ENCODE measurements at regions not wholly inside any gene's neighbourhood (a gene's known extent, or its start where the extent isn't known, plus 50 kb on each side); places are given as distances from the start of the nearest gene placed in this dataset.

- TF ChIP-seq, protein P1, sequence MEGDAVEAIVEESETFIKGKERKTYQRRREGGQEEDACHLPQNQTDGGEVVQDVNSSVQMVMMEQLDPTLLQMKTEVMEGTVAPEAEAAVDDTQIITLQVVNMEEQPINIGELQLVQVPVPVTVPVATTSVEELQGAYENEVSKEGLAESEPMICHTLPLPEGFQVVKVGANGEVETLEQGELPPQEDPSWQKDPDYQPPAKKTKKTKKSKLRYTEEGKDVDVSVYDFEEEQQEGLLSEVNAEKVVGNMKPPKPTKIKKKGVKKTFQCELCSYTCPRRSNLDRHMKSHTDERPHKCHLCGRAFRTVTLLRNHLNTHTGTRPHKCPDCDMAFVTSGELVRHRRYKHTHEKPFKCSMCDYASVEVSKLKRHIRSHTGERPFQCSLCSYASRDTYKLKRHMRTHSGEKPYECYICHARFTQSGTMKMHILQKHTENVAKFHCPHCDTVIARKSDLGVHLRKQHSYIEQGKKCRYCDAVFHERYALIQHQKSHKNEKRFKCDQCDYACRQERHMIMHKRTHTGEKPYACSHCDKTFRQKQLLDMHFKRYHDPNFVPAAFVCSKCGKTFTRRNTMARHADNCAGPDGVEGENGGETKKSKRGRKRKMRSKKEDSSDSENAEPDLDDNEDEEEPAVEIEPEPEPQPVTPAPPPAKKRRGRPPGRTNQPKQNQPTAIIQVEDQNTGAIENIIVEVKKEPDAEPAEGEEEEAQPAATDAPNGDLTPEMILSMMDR (IDR thresholded peaks at IDR 0.05) = no peak
- H3K9me3 ChIP-seq = peaks cover 0 to 2% of the 10 kb centered on the region in 2 donors
- no peak overlapping the region for H3K27ac ChIP-seq
- no peaks in the 10 kb centered on the region for H3K4me1 ChIP-seq
- H3K27me3 ChIP-seq = no peaks in the 10 kb centered on the region
- intact Hi-C loops (cut with DNase I) = no loop called here
- H3K36me3 ChIP-seq = no peaks in the 10 kb centered on the region
- ATAC-seq = no peak
- DNase-seq = no peak
- no peak overlapping the region for H3K4me3 ChIP-seq
These were observed 464.9 kb upstream of the NWD2 start for GRCh38 chr4:36779601-36780000.

DNA sequence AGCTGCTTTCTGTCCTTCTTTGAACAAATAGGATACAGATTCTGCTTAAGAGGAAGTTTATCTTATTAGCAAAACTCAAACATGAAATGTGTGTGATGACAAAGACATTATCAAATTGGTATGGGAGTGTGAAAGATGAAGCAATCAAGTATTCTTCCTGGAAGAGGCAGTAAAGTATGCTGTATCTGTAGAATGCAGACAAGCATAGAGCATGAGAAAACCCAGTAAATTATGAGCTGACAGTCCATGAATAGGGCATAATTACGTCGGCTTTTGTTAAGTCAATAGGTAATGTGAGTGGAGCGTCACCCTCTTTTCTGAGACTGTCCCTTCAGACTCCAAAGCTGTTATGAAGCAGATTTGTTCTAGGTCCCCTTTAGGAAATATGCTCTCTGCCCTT lies 458.6 kb upstream of the NWD2 start:
- Histone ChIP-seq H3K27ac (no peak overlapping the region), H3K9me3 (no peaks in the 10 kb centered on the region), H3K27me3 (no peaks in the 10 kb centered on the region), H3K36me3 (no peaks in the 10 kb centered on the region), H3K4me1 (no peaks in the 10 kb centered on the region), H3K4me3 (no peak overlapping the region)
- TF ChIP-seq, protein P1 (IDR thresholded peaks at IDR 0.05) = no peak
- no peak for DNase-seq
- intact Hi-C loops (cut with DNase I) = no loop called here
- ATAC-seq = no peak

DNA sequence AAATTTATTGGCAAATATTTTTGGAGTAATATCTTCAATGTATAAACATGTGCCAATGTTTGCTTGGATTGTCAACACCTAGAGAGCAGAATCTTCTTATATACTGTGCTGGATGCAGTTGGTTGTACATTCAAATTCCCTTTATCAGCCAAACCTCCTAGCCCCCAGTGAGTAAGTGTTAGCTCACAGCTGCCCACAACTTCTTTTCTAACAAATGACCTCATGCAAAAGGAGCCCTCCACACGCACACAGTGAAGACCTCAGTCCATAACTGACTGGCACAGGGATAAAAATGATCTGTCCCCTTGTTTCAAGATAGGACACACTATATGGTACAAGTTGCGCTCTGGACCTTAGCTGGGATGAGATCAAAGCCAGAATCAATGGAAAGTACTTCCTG lies 458.0 kb upstream of the NWD2 start:
- TF ChIP-seq, protein P1 (IDR thresholded peaks at IDR 0.05) = no peak
- Histone ChIP-seq H3K4me3 (no peak overlapping the region), H3K36me3 (no peaks in the 10 kb centered on the region), H3K27me3 (no peaks in the 10 kb centered on the region), H3K4me1 (no peaks in the 10 kb centered on the region), H3K27ac (no peak overlapping the region), H3K9me3 (no peaks in the 10 kb centered on the region)
- ATAC-seq = no peak
- no peak for DNase-seq
- intact Hi-C loops (cut with DNase I) = no loop called here

DNA sequence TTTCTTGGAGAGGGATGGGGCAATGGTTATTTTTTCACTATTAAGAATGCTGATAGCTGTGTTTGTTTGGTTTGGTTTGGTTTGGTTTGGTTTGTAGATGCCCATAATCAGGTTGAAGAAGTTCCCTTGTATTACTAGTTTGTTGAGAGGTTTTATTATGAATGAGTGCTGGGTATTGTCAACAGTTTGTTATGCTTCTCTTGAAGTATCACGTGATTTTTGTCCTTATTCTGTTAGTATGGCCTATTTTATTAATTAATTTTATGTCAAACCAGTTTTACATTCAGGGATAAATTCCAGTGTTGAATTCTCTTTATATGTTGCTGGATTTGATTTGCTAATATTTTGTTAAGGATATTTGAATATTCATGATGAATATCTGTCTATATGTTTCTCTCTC lies 449.8 kb upstream of the NWD2 start:
- ATAC-seq (no peak), DNase-seq (no peak)
- H3K4me1 ChIP-seq = no peaks in the 10 kb centered on the region
- no peaks in the 10 kb centered on the region for H3K27me3 ChIP-seq
- TF ChIP-seq, protein P1 (IDR thresholded peaks at IDR 0.05) = no peak
- no peak overlapping the region for H3K4me3 ChIP-seq
- H3K36me3 ChIP-seq = no peaks in the 10 kb centered on the region
- intact Hi-C loops (cut with DNase I) = no loop called here
- no peak overlapping the region for H3K27ac ChIP-seq
- H3K9me3 ChIP-seq = peaks cover 0 to 6% of the 10 kb centered on the region in 2 donors

GRCh38 chr4:36812149-36812548 lies 432.4 kb upstream of the NWD2 start:
- Histone ChIP-seq H3K27ac (no peak overlapping the region), H3K9me3 (no peaks in the 10 kb centered on the region), H3K4me3 (no peak overlapping the region), H3K4me1 (no peaks in the 10 kb centered on the region), H3K27me3 (no peaks in the 10 kb centered on the region), H3K36me3 (no peaks in the 10 kb centered on the region)
- TF ChIP-seq, protein P1 (IDR thresholded peaks at IDR 0.05) = no peak
- intact Hi-C loops (cut with DNase I) = no loop called here
- DNase-seq (no peak), ATAC-seq (no peak)

Measured in left lung (tissue), 4 donors.